ENCODE measurements at regions not wholly inside any gene's neighbourhood (a gene's known extent, or its start where the extent isn't known, plus 50 kb on each side); places are given as distances from the start of the nearest gene placed in this dataset.

- peak; percentile 86 for DNase-seq (ENCODE audit: low spot score)
These were observed 215.2 kb downstream of the RPS24 start for GRCh38 chr10:78248651-78249464.

GRCh38 chr10:78249690-78250089 lies 216.0 kb downstream of the RPS24 start:
- no peak for DNase-seq (ENCODE audit: low spot score)

- no peak for DNase-seq (ENCODE audit: low spot score)
These were observed 216.8 kb downstream of the RPS24 start for GRCh38 chr10:78250313-78251015.

- no peak for DNase-seq (ENCODE audit: low spot score)
These were observed 217.3 kb downstream of the RPS24 start for GRCh38 chr10:78251016-78251385.

GRCh38 chr10:78252286-78252685 lies 218.6 kb downstream of the RPS24 start:
- no peak for DNase-seq (ENCODE audit: low spot score)

- no peak for DNase-seq (ENCODE audit: low spot score)
These were observed 219.6 kb downstream of the RPS24 start for GRCh38 chr10:78253063-78253853.

- DNase-seq (ENCODE audit: low spot score), result no peak
These were observed 220.3 kb downstream of the RPS24 start for GRCh38 chr10:78254013-78254412.

- no peak for DNase-seq (ENCODE audit: low spot score)
These were observed 221.6 kb downstream of the RPS24 start for GRCh38 chr10:78255214-78255613.

- peak; percentile 95 for DNase-seq (ENCODE audit: low spot score)
These were observed 222.4 kb downstream of the RPS24 start for GRCh38 chr10:78255796-78256638.

GRCh38 chr10:78258323-78259030 lies 224.8 kb downstream of the RPS24 start:
- DNase-seq (ENCODE audit: low spot score), result no peak

- DNase-seq (ENCODE audit: low spot score), result no peak
These were observed 225.7 kb downstream of the RPS24 start for GRCh38 chr10:78259391-78259790.

- DNase-seq (ENCODE audit: low spot score), result no peak
These were observed 226.5 kb downstream of the RPS24 start for GRCh38 chr10:78260141-78260540.

GRCh38 chr10:78260680-78261079 lies 227.0 kb downstream of the RPS24 start:
- no peak for DNase-seq (ENCODE audit: low spot score)

- no peak for DNase-seq (ENCODE audit: low spot score)
These were observed 227.6 kb downstream of the RPS24 start for GRCh38 chr10:78261291-78261690.

- no peak for DNase-seq (ENCODE audit: low spot score)
These were observed 229.2 kb downstream of the RPS24 start for GRCh38 chr10:78262860-78263259.

- DNase-seq (ENCODE audit: low spot score), result peak; percentile 96
These were observed 229.9 kb downstream of the RPS24 start for GRCh38 chr10:78263521-78263988.

GRCh38 chr10:78264361-78264760 lies 230.7 kb downstream of the RPS24 start:
- no peak for DNase-seq (ENCODE audit: low spot score)

GRCh38 chr10:78266741-78267469 lies 233.2 kb downstream of the RPS24 start:
- peak; percentile 38 for DNase-seq (ENCODE audit: low spot score)

GRCh38 chr10:78267598-78267997 lies 233.9 kb downstream of the RPS24 start:
- peak; percentile 51 for DNase-seq (ENCODE audit: low spot score)

- DNase-seq (ENCODE audit: low spot score), result no peak
These were observed 235.4 kb downstream of the RPS24 start for GRCh38 chr10:78269060-78269459.

Measured in AG08395 (cell line).